ENCODE measurements at regions not wholly inside any gene's neighbourhood (a gene's known extent, or its start where the extent isn't known, plus 50 kb on each side); places are given as distances from the start of the nearest gene placed in this dataset.

DNA sequence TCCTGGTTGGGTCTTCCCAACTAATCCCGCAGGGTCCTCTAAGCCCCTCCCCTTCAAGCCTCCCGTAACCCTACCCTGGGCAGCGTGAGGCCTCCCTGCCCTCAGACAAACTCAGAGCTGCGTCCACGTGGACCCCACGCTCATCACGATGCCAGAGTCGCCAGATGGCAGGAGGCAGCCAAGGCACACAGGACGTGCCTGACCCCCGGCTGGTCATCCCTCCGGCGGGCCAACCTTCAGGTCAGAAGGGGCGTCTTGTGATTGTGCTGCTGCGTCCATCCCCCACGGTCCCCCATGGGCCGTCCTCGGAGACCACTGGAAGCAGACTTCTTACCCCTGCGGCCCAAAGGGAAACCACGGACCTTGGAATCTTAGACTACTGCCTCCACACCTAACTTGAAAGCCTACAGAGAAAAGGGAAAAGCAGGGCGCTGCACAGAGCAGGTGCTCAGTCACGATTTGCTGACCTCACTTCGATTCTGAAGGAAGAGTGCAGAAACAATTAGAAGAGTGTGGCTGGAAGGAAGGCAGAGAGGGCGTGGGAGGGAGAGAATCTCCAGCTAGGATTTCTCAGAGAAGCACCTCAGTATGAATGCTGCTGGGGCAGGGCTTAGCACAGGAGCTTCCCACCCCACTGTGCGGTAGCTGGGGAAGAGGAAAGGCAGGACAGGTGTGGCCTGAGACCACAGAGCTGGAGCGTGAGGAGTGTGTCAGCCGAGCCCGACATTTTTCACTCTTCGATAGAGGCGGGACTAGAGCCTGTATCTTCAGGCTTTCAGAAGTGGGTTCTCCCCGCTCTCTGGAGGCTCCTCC, 174.8 kb downstream of the ERCC6L2 start:
- H2AFZ ChIP-seq (ENCODE audit: low read depth, low read length) = no peak overlapping the region
- FAIRE-seq = no peak
- dilution Hi-C loops (cut with MboI; ENCODE audit: extremely low pct_ligation_motif_present, low sequenced_read_pairs) = no loop called here

More for the DNA sequence above, 174.8 kb downstream of the ERCC6L2 start:
- Histone ChIP-seq H3K9ac (replicated peaks; ENCODE audit: extremely low read depth, insufficient read depth, low read length) (no peak overlapping the region), H3K27ac (ENCODE audit: insufficient read depth, low read depth, low read length) (no peak overlapping the region), H4K20me1 (replicated peaks; ENCODE audit: control insufficient read depth, extremely low read depth, insufficient read depth, low read length) (no peaks in the 10 kb centered on the region), H3K4me2 (ENCODE audit: insufficient read depth, low read length) (no peak overlapping the region), H3K36me3 (ENCODE audit: control insufficient read depth in 2 of 2, extremely low read depth in 1 of 2, insufficient read depth in 2 of 2, low read length in 2 of 2) (no peaks in the 10 kb centered on the region), H3K27me3 (ENCODE audit: control insufficient read depth in 2 of 2, insufficient read depth in 2 of 2, low read length in 2 of 2) (no peaks in the 10 kb centered on the region), H3K79me2 (ENCODE audit: control insufficient read depth, insufficient read depth, low read length) (no peaks in the 10 kb centered on the region), H3K4me3 (replicated peaks in 1 of 3; ENCODE audit: insufficient read depth in 1 of 3, low read depth in 1 of 3, low read length in 3 of 3) (no peak overlapping the region), H3K9me3 (replicated peaks; ENCODE audit: control insufficient read depth, insufficient read depth, low read length) (no peaks in the 10 kb centered on the region), H3K9me1 (replicated peaks; ENCODE audit: control insufficient read depth, extremely low read depth, insufficient read depth, low read length) (no peaks in the 10 kb centered on the region), H3K4me1 (ENCODE audit: control insufficient read depth, extremely low read depth, insufficient read depth, low read length) (no peaks in the 10 kb centered on the region)
- no peak for TF ChIP-seq MAX (IDR thresholded peaks at IDR 0.05; ENCODE audit: insufficient read depth, insufficient read length)
- no peak for TF ChIP-seq JUN (IDR thresholded peaks at IDR 0.05; ENCODE audit: borderline replicate concordance, insufficient read depth, insufficient read length, low read depth)
- no peak for TF ChIP-seq CTCF (IDR thresholded peaks at IDR 0.05; ENCODE audit: extremely low read depth in 1 of 2, insufficient read depth in 1 of 2, low read depth in 1 of 2, low read length in 2 of 2)
- no peak for TF ChIP-seq EZH2 (IDR thresholded peaks at IDR 0.05; ENCODE audit: borderline replicate concordance, low read depth, low read length, severe bottlenecking)
- no peak for TF ChIP-seq POLR2AphosphoS5 (IDR thresholded peaks at IDR 0.05; ENCODE audit: insufficient read depth, low read depth, low read length)
- no peak for TF ChIP-seq POLR2A (IDR thresholded peaks at IDR 0.05; ENCODE audit: low read depth, low read length)
- TF ChIP-seq GATA2 (IDR thresholded peaks at IDR 0.05; ENCODE audit: insufficient read depth, insufficient read length, low read depth, low read length) = no peak
- no peak for TF ChIP-seq FOS (IDR thresholded peaks at IDR 0.05; ENCODE audit: borderline replicate concordance, insufficient read depth, low read length)
- intact Hi-C loops (cut with micrococcal nuclease) = no loop called here
- ChIA-PET POLR2A (no interaction called here), CTCF (interaction anchor here (1.2 kb wide), 1 partner anchor 9 kb away, joined by 6 read pairs; no protein-coding TSS in a partner anchor)
- no TSS peak for BruUV-seq (replicated peaks)
- DNase-seq (ENCODE audit: low read depth, low spot score) = no peak

Data from endothelial cell of umbilical vein (primary cell).